Lower leg skin (tissue), 4 donors: ENCODE measurements at regions not wholly inside any gene's neighbourhood (a gene's known extent, or its start where the extent isn't known, plus 50 kb on each side); places are given as distances from the start of the nearest gene placed in this dataset.

ENCODE experiments used
- DNase-seq, 2 donors: peaks; one replicate each; pipeline ENCODE4 v3.0.0-alpha.2; 2019; ENCODE audit warnings: low spot score in 2 of 2
- H3K4me3 ChIP-seq: fragments of 200-600 bp; sonication (generic); 2 replicates; pipeline ENCODE4 v1.5.1; 2017; ENCODE audit warnings: mild to moderate bottlenecking, low read depth; ENCODE audit not compliant: poor library complexity, severe bottlenecking
- POLR2A ChIP-seq, 2 donors: fragments of 450-650 bp; IDR thresholded peaks; one replicate each; pipeline ENCODE4 v1.6.1; 2016 to 2017; ENCODE audit warnings: antibody characterized with exemption in 2 of 2, mild to moderate bottlenecking in 1 of 2, moderate library complexity in 1 of 2
- WGBS, 2 donors: methylation state at CpG; one replicate each; pipeline ENCODE4 v1.1.5; 2018; 5-methylcytosine and 5-hydroxymethylcytosine counted together
- intact Hi-C: fragments of 100-400 bp; cut with DNase I; formaldehyde crosslinking; loops from one replicate; pipeline ENCODE4 v1.15.0; 2023; ENCODE audit warnings: low total_unique reads
- TF ChIP-seq, protein P1 (sequence below), 3 donors: fragments of 450-650 bp; IDR thresholded peaks; one replicate each; pipeline ENCODE4 v1.5.1; 2016; ENCODE audit warnings: antibody characterized with exemption in 3 of 3, mild to moderate bottlenecking in 3 of 3, moderate library complexity in 2 of 3

DNA sequence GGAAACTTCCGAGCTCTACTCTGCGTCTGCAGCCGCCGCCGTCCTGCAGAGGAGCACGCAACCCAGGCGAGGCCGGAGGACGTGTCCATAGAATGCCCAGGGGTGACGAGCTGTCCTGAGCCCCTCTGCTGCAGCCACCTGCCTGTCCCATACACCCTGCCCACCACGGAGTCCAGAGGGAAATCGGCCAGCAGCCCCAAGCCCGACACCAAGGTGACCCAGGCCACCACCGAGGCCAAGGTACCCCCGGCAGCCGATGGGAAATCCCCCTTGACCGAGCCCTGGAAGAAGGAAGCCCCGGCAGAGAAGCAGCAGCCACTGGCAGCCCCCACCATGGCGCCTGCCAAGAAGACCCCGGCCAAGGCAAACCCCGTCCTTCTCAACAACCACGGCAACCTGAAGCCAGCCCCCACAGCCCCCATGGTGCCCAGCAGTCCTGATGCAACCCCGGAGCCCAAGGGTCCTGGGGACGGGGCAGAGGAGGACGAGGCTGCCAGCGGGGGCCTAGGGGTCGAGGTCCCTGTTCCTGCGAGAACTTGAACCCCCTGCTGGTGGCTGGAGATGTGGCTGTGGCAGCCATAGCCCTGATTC lies 128.7 kb upstream of the C14orf180 start:
- peak in 1 of 2 donors; percentile 72 for DNase-seq
- 94 to 95% methylated on average over 27 to 28 of the region's 28 CpGs for WGBS, 2 donors
- no peak overlapping the region for H3K4me3 ChIP-seq
- TF ChIP-seq, protein P1, sequence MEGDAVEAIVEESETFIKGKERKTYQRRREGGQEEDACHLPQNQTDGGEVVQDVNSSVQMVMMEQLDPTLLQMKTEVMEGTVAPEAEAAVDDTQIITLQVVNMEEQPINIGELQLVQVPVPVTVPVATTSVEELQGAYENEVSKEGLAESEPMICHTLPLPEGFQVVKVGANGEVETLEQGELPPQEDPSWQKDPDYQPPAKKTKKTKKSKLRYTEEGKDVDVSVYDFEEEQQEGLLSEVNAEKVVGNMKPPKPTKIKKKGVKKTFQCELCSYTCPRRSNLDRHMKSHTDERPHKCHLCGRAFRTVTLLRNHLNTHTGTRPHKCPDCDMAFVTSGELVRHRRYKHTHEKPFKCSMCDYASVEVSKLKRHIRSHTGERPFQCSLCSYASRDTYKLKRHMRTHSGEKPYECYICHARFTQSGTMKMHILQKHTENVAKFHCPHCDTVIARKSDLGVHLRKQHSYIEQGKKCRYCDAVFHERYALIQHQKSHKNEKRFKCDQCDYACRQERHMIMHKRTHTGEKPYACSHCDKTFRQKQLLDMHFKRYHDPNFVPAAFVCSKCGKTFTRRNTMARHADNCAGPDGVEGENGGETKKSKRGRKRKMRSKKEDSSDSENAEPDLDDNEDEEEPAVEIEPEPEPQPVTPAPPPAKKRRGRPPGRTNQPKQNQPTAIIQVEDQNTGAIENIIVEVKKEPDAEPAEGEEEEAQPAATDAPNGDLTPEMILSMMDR (IDR thresholded peaks at IDR 0.05): no peak
- no peak for TF ChIP-seq POLR2A (IDR thresholded peaks at IDR 0.05)
- intact Hi-C loops: no loop called here

DNA sequence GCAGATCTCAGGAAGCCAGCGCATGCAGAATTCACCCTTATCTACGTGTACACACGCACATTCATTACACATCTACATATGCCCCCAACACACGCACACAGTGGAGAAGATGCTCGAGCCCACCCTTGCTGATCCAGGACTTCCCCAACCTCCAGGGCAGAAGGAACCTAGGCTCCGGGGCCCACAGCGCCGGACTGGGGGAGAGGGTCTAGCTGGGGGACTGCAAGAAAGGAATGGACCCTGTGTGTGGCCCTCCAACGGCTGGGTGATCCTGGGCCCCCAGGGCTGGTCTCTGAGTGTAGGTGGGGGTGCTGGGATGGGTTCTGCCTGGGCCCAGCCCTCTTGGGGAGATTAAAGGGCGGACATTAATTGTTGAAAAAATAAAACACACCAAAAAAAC lies 128.1 kb upstream of the C14orf180 start:
- DNase-seq: peak in 1 of 2 donors; percentile 53
- TF ChIP-seq, protein P1 (IDR thresholded peaks at IDR 0.05): no peak
- TF ChIP-seq POLR2A (IDR thresholded peaks at IDR 0.05): no peak
- intact Hi-C loops: no loop called here
- 90% methylated on average over 9 to 10 of the region's 10 CpGs for WGBS, 2 donors
- no peak overlapping the region for H3K4me3 ChIP-seq

DNA sequence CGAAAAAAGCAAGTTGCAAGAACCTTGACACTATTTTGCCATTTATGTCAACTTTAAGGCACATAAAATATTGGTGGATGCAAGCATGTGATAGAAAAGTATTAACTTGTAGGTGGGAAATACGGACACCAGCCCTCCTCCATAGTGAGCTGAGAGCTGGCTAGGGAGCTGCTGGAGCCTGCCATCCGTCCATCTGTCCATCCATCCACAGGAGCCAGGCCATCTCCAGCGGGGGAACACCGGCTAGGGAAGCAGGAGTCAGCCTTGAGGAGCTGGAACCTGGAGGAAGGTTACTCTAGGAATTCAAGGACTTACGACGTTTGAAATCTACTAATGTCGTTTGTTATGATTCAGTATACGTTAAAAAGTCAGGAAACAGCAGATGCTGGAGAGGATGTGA lies 120.7 kb upstream of the C14orf180 start:
- H3K4me3 ChIP-seq: no peak overlapping the region
- peak in 1 of 2 donors; percentile 36 for DNase-seq
- intact Hi-C loops: no loop called here
- TF ChIP-seq POLR2A (IDR thresholded peaks at IDR 0.05): no peak
- TF ChIP-seq, protein P1 (IDR thresholded peaks at IDR 0.05): no peak
- WGBS, 2 donors: 60 to 64% methylated on average over 9 of the region's 9 CpGs

DNA sequence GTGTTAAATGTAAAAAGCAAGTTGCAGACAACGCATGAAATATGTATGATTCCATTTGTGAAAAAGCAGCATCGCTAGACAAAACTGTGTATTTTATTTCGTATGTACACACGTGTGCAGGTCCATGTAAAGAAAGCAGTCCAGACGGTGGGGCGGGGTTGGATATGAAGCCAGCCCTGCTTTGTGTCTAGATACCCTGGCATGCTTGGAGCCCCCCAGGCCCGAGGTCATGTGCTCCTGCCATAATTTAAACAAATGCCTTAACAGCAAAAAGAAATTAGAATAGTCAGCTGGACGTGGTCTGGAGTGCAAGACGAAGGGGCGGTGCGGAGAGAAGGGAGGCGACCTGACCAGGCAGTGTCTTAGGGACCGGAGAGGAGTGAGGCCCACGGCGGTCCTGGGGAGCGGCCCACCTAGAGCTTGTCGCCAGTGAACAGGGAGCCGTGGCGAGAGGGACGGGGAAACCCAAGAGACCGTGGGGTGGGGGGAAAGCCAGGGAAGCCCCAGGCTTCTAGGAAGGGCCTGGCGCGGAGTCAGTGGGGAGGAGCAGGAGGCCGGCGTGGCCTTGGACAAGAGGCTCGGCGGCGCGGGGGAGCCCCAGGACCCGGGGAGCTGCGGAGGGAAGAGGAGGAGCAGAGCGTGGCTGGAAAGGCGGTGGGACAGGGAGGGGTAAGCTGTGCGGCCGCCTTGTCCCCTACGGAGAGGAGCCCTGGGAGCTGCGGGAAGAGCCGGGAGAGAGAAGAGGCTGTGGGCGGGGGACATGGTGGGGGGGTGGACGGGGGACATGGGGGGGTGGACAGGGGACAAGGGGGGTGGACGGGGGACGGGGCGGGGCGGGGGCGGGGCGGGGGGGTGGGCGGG lies 118.5 kb upstream of the C14orf180 start:
- H3K4me3 ChIP-seq: no peak overlapping the region
- TF ChIP-seq POLR2A (IDR thresholded peaks at IDR 0.05): no peak
- TF ChIP-seq, protein P1 (IDR thresholded peaks at IDR 0.05): no peak
- peak in 1 of 2 donors; percentile 82 for DNase-seq
- intact Hi-C loops: no loop called here
- 12% methylated on average over 36 of the region's 47 CpGs for WGBS, 2 donors

DNA sequence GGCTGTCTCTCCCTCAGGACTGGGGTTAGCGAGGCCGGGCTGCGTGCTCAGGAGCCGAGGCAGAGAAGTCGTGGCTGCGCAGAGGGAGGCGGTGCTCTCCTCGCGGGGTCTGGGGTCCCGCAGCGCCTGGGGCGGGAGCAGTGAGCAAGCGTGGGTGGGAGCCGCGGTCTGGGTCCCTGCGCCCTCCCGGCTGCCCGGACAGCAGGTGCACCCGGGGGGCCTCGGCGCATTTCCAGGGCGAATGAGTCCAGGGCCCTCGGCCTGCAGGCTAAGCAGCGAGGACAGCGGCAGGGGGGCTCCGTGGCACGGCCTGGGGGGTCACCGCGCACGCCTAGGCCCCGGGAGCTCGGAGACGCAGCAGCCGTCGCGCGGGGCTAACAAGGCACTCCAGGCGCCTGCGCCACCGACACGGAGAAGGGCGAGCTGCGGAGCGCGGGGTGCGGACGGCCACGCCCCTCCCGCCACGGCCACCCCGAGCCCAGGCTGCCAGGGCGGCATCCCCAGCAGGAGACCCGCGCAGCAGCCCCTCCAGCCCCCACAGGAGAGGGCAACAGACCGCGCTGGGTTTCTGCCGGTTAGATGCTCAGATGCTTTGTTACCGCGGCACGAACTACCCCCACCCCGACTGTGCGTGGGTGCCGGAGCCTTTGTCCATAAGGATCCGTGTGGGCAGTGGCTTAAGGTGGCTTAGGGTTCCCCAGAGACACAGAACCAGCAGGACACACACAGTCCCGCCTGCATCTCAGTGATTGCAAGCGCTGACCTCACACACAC lies 117.7 kb upstream of the C14orf180 start:
- TF ChIP-seq, protein P1 (IDR thresholded peaks at IDR 0.05): no peak
- no peak for TF ChIP-seq POLR2A (IDR thresholded peaks at IDR 0.05)
- DNase-seq: peak in 1 of 2 donors; percentile 82
- intact Hi-C loops: no loop called here
- H3K4me3 ChIP-seq: no peak overlapping the region
- WGBS, 2 donors: 6 to 10% methylated on average over 11 to 15 of the region's 66 CpGs
